HL-60 (cell line): ENCODE measurements at regions not wholly inside any gene's neighbourhood (a gene's known extent, or its start where the extent isn't known, plus 50 kb on each side); places are given as distances from the start of the nearest gene placed in this dataset.

ENCODE experiments used
- GABPA ChIP-seq: IDR thresholded peaks from 2 replicates; pipeline ENCODE4 v1.6.1; 2012; ENCODE audit warnings: low read depth
- POLR2AphosphoS5 ChIP-seq: IDR thresholded peaks from 2 replicates; pipeline ENCODE4 v1.6.1; 2012; ENCODE audit warnings: low read depth
- TF ChIP-seq, protein P1 (sequence below): IDR thresholded peaks from one replicate; pipeline ENCODE4 v1.5.1; 2011; ENCODE audit warnings: low read length, control low read depth, inconsistent platforms; ENCODE audit not compliant: insufficient read depth

DNA sequence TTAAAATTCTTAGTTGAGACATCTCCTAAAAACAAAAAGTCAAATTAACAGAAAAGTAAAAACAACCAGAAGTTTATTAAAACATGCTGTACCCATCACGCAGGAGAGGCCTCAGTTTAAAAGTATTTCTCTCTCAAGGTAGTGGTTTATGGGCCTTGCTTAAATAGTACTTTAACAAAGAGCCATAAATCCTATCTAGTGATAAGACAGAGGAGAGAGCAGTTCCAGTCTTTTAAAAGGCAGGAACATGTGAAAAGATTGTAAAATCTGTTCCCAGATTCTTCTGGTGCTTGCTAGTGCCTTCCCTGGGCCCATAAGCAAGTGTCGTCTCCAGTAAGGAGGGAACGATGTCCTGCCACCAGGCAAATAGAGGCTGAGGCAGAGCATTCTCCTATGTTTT, 476.3 kb upstream of the ADGRL3 start:
- TF ChIP-seq, protein P1, sequence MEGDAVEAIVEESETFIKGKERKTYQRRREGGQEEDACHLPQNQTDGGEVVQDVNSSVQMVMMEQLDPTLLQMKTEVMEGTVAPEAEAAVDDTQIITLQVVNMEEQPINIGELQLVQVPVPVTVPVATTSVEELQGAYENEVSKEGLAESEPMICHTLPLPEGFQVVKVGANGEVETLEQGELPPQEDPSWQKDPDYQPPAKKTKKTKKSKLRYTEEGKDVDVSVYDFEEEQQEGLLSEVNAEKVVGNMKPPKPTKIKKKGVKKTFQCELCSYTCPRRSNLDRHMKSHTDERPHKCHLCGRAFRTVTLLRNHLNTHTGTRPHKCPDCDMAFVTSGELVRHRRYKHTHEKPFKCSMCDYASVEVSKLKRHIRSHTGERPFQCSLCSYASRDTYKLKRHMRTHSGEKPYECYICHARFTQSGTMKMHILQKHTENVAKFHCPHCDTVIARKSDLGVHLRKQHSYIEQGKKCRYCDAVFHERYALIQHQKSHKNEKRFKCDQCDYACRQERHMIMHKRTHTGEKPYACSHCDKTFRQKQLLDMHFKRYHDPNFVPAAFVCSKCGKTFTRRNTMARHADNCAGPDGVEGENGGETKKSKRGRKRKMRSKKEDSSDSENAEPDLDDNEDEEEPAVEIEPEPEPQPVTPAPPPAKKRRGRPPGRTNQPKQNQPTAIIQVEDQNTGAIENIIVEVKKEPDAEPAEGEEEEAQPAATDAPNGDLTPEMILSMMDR: no peak
- no peak for TF ChIP-seq GABPA
- TF ChIP-seq POLR2AphosphoS5: no peak
